NCI-H82 treated with DMSO at 0.1 percent for 48 hours (cell line): ENCODE measurements at regions not wholly inside any gene's neighbourhood (a gene's known extent, or its start where the extent isn't known, plus 50 kb on each side); places are given as distances from the start of the nearest gene placed in this dataset.

Source experiments
- DNase-seq: peaks from one replicate; lab custom pipeline; 2025; ENCODE audit not compliant: unreplicated experiment; lab: John Stamatoyannopoulos, UW

GRCh38 chr1:93746021-93746812 lies 64.6 kb upstream of the BCAR3 start:
- no peak for DNase-seq

DNA sequence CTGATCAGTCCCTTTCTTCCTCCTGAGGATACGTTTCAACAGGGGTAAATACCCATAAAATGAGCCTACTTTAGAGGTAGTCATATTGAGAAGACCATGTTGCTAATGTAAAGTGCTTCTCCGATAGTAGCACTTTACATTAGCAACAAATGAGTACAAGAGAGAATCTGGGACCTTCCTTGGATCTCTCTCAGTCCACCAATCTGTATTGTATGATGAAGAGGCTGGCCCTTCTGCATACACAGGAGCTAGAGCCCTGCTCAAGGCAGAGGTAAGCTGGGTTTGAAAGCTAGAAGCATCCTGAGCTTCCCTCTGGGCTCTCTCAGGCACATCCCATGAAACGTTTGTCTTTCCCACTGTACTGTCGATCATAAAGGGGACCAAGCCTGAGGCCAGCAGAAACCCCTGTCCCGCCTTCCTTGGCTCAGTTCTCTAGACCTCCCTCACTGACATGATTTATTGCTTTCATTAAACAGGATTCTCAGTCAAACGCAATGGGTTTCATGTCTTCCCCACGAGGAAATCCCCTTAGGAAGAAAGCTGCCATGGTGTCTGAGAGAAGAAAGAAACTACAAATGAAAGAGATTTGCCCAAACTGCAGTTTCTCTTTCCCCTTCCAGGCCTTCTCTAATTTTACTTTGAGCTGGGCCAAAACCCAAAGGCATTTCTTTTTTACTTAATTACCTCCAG lies 62.8 kb upstream of the BCAR3 start:
- no peak for DNase-seq

- no peak for DNase-seq
Observed at GRCh38 chr1:93743465-93743864, 61.8 kb upstream of the BCAR3 start.

DNA sequence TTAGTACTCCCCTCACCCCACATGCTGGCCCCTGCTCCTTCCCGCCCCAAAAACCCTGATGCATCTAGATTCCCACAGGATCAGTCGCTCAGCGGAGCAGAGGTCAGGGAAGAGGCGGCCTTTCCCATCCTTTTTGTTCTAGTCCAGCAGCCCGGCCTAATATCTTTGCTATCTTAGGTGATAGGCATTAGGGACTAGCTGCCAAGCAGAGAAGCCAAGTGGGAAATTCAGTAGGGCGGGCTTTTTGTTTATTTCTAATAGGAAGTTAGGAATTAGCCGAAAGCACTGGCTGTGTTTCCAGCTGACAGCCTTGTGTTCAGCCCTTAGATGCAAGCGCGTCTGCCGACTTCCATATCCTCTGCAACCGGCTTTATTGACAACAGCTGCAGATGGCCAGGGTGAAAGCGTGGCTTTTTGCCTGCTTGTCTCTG lies 59.0 kb upstream of the BCAR3 start:
- DNase-seq = peak; percentile 40

- DNase-seq = no peak
Observed at GRCh38 chr1:93740157-93740556, 58.5 kb upstream of the BCAR3 start.

GRCh38 chr1:93739472-93739871 lies 57.8 kb upstream of the BCAR3 start:
- no peak for DNase-seq

- peak; percentile 16 for DNase-seq
Observed at GRCh38 chr1:93738926-93739325, 57.3 kb upstream of the BCAR3 start.

DNA sequence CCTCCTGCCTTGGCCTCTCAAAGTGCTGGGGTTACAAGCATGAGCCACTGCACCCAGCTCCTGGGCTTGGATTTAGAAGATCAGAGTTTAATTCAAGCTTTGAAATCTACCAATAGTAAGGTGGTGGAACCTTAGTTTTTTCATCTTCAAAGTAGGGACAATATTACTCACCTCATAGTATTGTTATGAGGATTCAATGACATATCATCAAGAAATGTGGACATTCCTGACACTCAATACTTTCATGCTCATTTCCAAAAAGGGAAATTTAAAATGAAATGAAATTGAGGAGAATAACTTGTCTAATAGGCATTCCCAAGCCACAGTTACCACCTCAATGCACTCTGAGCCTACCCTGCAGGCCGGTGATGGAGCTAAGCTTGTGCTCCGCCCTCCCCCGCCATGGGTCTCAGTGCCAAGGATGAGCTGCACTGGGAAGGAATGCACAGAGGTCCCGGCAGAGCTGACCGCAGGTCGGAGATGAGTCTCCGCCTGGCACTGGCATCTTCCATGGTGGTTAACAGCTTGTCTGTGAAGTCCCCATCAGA lies 56.5 kb upstream of the BCAR3 start:
- no peak for DNase-seq

GRCh38 chr1:93735722-93736121 lies 54.1 kb upstream of the BCAR3 start:
- no peak for DNase-seq

- DNase-seq = no peak
Observed at GRCh38 chr1:93734999-93735398, 53.4 kb upstream of the BCAR3 start.

- no peak for DNase-seq
Observed at GRCh38 chr1:93733340-93733739, 51.7 kb upstream of the BCAR3 start.

DNA sequence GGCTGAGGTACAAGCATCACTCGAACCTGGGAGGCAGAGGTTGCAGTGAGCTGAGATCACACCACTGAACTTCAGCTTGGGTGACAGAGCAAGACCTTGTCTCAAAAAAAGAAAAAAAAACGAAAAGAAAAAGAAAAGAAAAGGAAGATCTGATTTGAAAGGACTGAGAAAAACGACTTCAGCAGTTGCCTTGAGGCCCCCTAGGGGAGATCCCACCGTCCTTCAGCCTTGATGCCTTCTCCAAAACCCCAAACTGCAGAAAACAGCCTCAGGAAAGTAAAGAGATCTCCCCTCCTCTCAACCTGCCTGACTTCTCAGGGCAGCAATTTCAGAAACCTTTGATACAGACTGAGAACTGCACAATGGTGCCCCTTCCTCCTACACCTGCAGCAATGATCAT lies 50.9 kb upstream of the BCAR3 start:
- DNase-seq = no peak
